ENCODE measurements at regions not wholly inside any gene's neighbourhood (a gene's known extent, or its start where the extent isn't known, plus 50 kb on each side); places are given as distances from the start of the nearest gene placed in this dataset.

GRCh38 chrX:137387646-137388045 is 178.3 kb upstream of the ZIC3 start:
- H3K36me3 ChIP-seq = no peaks in the 10 kb centered on the region
- no peak overlapping the region for H3K27ac ChIP-seq
- H3K4me1 ChIP-seq = no peaks in the 10 kb centered on the region
- DNase-seq (no peak), ATAC-seq (no peak)
- H3K4me3 ChIP-seq = no peak overlapping the region
- WGBS (ENCODE audit: insufficient coverage, low coverage, low lambda C conversion rate, missing lambda C conversion rate) = 62% methylated on average over 2 of the region's 2 CpGs
- intact Hi-C loops (cut with DNase I) = no loop called here
- no peaks in the 10 kb centered on the region for H3K9me3 ChIP-seq
- TF ChIP-seq CTCF (IDR thresholded peaks at IDR 0.05) (no peak), POLR2A (IDR thresholded peaks at IDR 0.05) (no peak)
- H3K27me3 ChIP-seq = peaks cover 0 to 9% of the 10 kb centered on the region in 2 donors

DNA sequence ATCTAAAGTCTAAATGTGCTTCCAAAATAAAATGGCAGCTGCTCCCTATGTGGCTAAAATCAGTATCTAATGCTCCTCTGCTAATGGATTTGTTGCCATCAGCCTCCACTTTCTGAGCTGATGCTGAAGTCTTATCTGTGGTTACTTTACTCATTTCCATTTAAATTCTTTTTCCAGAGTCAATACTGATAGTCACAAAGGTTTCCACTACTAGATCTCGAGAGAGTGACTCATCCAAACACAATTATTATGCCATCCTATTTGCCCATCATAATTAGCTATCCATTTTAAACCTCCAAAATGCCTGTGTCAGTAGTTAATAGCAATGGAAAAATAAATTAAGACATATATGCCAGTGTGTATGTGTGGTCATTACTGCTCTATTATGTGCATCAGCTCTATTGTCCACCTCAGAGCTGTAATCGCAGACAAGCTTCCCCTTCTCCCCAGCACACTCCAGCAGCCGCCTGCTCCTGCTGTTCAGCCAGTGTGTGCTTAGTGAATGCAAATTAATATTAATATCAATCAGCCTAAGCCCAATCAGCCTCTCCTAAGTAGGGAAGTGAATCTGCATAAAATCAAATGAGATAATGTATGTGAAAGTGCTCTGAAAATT is 199.8 kb upstream of the ZIC3 start:
- TF ChIP-seq POLR2A (IDR thresholded peaks at IDR 0.05) = no peak
- TF ChIP-seq CTCF (IDR thresholded peaks at IDR 0.05) = no peak
- no peak for DNase-seq
- no peak for ATAC-seq
- 34% methylated on average over 3 of the region's 3 CpGs for WGBS (ENCODE audit: insufficient coverage, low coverage, low lambda C conversion rate, missing lambda C conversion rate)
- no peak overlapping the region for H3K27ac ChIP-seq
- no peaks in the 10 kb centered on the region for H3K36me3 ChIP-seq
- H3K9me3 ChIP-seq = no peaks in the 10 kb centered on the region
- no peaks in the 10 kb centered on the region for H3K27me3 ChIP-seq
- H3K4me1 ChIP-seq = no peaks in the 10 kb centered on the region
- intact Hi-C loops (cut with DNase I) = no loop called here
- H3K4me3 ChIP-seq = no peak overlapping the region

DNA sequence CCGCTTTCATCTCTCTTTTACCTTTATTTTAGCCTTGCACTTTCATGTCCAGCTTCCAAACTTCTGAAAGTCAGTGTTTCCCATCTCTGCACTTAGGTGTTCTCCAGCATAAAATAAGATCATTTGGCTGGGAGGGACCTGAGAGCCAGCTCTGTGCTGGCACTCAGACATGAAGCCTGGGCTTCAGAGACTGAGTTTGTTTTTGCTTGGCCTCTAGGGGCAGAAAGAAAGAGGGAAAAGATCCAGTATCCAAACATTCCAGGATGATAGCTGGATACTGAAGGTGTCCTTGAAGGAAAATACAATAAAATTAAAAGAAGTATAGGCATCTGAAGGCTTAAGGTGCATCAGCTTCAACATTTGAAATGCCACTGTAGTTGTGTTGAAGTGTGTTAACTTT is 202.4 kb upstream of the ZIC3 start:
- ATAC-seq (no peak), DNase-seq (no peak)
- TF ChIP-seq CTCF (IDR thresholded peaks at IDR 0.05) (no peak), POLR2A (IDR thresholded peaks at IDR 0.05) (no peak)
- Histone ChIP-seq H3K4me3 (no peak overlapping the region), H3K4me1 (no peaks in the 10 kb centered on the region), H3K27me3 (no peaks in the 10 kb centered on the region), H3K9me3 (no peaks in the 10 kb centered on the region), H3K27ac (no peak overlapping the region), H3K36me3 (no peaks in the 10 kb centered on the region)
- WGBS (ENCODE audit: insufficient coverage, low coverage, low lambda C conversion rate, missing lambda C conversion rate) = 50% methylated on average over 1 of the region's 1 CpG
- intact Hi-C loops (cut with DNase I) = no loop called here

DNA sequence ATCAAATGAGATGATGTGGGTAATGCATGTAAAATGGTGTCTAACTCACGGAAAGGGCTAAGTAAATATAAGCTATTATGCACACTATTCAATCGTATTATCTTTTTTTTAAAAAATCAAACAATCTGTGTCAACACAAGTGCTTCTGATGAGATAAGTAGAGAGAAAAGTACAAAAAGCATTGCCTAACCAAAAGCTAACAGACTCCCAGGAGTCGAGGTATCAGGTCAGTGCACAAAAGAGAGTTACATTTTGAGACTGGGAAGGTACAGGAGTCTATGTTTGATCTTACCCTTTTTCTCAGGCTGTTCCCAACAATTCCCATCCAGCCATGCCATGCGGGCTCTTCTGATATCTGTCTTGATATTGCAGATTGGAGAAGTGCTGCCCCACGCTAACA is 203.3 kb upstream of the ZIC3 start:
- WGBS (ENCODE audit: insufficient coverage, low coverage, low lambda C conversion rate, missing lambda C conversion rate) = 35% methylated on average over 5 of the region's 5 CpGs
- no peaks in the 10 kb centered on the region for H3K9me3 ChIP-seq
- H3K4me3 ChIP-seq = no peak overlapping the region
- peak in 2 of 4 donors; percentile 54 to 63 for ATAC-seq
- TF ChIP-seq CTCF (IDR thresholded peaks at IDR 0.05) (no peak), POLR2A (IDR thresholded peaks at IDR 0.05) (no peak)
- no peaks in the 10 kb centered on the region for H3K27me3 ChIP-seq
- intact Hi-C loops (cut with DNase I) = no loop called here
- no peaks in the 10 kb centered on the region for H3K4me1 ChIP-seq
- no peak for DNase-seq
- H3K27ac ChIP-seq = no peak overlapping the region
- H3K36me3 ChIP-seq = no peaks in the 10 kb centered on the region

DNA sequence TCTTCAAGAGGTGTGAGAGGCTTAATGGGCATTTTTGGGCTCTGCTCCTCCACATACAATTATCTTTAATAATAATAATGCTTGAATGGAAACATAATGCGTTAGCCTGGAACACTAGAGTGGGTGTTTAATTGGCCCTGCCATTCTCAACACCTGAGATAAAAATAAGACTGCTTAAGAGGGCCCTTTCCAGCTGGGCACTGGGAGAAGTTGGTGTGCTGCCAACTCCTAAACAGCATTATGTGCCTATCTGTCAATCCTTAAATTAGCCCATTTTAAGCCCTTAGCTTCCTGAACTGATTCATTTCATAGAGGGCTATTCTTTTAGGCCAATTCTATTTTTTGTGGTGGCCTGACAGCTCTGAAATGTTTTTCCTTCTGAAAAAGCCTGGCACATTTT is 211.1 kb upstream of the ZIC3 start:
- Histone ChIP-seq H3K27ac (no peak overlapping the region), H3K36me3 (no peaks in the 10 kb centered on the region), H3K9me3 (no peaks in the 10 kb centered on the region), H3K27me3 (no peaks in the 10 kb centered on the region), H3K4me1 (no peaks in the 10 kb centered on the region), H3K4me3 (no peak overlapping the region)
- ATAC-seq (no peak), DNase-seq (no peak)
- intact Hi-C loops (cut with DNase I) = no loop called here
- 25% methylated on average over 1 of the region's 1 CpG for WGBS (ENCODE audit: insufficient coverage, low coverage, low lambda C conversion rate, missing lambda C conversion rate)
- no peak for TF ChIP-seq CTCF (IDR thresholded peaks at IDR 0.05)
- TF ChIP-seq POLR2A (IDR thresholded peaks at IDR 0.05) = no peak

All from right lobe of liver (tissue), 6 donors.